ENCODE measurements at regions not wholly inside any gene's neighbourhood (a gene's known extent, or its start where the extent isn't known, plus 50 kb on each side); places are given as distances from the start of the nearest gene placed in this dataset.

DNA sequence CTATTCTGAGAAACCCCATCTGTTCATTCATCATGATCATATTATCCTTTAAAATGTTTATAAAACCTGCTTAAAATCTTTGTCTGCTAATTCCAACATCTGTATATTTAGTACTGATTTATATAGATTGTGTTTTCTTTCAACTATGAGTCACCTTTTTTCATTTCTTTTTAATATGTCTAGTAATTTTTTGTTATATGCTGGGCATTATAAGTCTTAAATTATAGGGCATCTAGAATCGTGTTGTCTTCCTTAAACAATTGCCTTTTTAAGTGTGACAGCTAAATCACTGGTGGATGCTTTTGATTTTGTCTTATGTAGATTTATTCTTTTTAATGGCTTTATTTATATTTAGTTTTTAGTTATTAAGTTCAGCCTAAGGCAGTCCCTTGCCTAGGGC lies 323.4 kb upstream of the THRB start:
- DNase-seq (ENCODE audit: low spot score), result no peak
- TF ChIP-seq, protein P1, sequence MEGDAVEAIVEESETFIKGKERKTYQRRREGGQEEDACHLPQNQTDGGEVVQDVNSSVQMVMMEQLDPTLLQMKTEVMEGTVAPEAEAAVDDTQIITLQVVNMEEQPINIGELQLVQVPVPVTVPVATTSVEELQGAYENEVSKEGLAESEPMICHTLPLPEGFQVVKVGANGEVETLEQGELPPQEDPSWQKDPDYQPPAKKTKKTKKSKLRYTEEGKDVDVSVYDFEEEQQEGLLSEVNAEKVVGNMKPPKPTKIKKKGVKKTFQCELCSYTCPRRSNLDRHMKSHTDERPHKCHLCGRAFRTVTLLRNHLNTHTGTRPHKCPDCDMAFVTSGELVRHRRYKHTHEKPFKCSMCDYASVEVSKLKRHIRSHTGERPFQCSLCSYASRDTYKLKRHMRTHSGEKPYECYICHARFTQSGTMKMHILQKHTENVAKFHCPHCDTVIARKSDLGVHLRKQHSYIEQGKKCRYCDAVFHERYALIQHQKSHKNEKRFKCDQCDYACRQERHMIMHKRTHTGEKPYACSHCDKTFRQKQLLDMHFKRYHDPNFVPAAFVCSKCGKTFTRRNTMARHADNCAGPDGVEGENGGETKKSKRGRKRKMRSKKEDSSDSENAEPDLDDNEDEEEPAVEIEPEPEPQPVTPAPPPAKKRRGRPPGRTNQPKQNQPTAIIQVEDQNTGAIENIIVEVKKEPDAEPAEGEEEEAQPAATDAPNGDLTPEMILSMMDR (IDR thresholded peaks at IDR 0.05; ENCODE audit: extremely low read depth, missing control alignments), result no peak

DNA sequence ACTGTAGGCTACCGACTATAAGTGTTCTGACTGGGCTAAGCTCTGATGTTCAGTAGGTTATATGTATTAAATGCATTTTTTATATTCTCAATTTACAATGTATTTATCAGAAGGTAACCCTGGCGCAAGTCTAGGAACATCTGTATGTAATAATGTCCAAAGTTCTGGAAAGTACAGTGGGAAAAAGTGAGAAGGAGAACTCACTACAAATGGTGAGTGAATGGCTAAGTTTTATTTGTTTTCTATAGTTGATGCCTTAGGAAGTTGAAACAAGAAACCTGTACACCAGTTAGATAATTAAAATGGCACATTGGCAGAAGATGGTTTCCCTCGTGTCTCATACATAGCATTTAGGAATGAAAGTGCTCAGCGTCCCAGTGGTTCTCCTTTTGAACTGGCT lies 333.4 kb upstream of the THRB start:
- TF ChIP-seq, protein P1 (IDR thresholded peaks at IDR 0.05; ENCODE audit: extremely low read depth, missing control alignments), result no peak
- no peak for DNase-seq (ENCODE audit: low spot score)

DNA sequence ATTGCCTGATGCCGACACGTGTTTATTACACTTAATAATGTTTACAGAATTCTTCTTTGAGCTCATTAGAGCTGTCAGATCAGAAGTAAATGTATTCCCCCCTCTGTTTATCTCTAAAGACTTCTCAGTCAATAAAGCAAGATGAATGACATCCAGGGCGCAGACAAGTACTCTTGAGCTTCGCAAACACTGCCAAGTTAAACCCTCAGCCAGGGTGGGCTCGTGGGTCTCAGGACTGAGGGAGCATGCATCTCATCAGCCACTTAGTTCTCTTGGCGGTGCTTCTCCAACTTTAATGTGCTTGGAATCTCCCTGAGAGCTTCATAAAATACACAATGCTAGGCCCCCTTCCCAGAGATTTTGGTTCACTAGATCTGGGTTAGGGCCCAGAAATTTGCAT lies 333.9 kb upstream of the THRB start:
- TF ChIP-seq, protein P1 (IDR thresholded peaks at IDR 0.05; ENCODE audit: extremely low read depth, missing control alignments), result no peak
- no peak for DNase-seq (ENCODE audit: low spot score)

DNA sequence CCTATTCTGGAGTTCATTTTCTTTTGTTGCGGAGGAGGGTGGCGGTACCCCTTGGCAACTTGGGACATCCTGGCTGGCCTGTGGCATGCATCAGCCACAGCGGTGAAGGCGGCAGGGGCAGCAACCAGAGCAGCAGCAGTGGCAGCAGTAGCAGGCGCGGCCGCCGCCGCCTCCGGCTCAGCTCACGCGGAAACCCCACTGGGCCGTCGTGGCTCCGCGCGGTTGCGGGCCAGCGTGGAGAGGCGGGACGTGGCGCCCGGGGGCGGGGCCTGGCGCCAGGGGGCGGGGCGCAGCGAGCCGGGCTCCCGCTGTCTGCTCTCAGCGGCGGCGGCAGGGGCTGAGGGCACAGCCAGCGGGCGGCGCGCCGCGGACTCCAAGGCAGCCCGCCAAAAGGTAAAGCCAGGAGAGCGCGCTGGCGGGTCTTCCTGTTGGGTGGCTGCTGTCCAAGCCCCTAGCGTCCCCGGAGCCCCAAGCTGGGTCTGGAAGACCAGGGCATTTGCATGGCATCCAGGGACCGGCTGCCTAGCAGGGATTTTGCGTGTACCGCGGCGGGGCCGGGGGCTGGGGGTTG lies 334.4 kb upstream of the THRB start:
- DNase-seq (ENCODE audit: low spot score), result no peak
- TF ChIP-seq, protein P1 (IDR thresholded peaks at IDR 0.05; ENCODE audit: extremely low read depth, missing control alignments), result no peak

DNA sequence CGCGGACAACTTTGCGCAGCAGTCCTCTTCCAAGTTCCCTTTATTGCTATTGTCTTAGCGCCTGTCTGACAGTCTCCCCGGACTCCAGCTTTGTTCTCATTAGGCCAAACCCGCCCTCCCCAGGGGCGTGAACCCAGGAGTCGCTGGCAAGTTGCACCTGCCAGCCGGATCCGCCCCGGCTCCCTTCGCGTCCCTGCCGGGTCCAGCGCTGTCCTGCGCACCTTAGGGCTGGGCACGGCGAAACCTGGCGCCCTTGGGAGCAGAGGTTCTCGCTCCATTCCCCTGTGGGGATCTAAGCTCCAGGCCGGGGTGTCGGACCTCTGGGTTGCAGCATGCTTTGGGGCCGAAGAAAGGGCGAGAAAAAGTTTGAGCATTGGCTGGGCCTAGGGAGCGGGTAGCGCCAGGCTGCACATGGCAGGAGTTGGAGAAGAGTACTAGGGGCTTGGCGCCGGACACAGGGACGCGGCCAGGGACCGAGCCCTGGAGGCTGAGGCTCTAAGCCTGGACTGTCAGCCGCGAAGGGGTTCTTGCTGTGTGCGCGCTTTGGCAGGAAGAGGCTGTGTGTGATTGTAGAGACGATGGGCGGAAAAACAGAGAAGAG lies 335.1 kb upstream of the THRB start:
- no peak for DNase-seq (ENCODE audit: low spot score)
- TF ChIP-seq, protein P1 (IDR thresholded peaks at IDR 0.05; ENCODE audit: extremely low read depth, missing control alignments), result no peak

DNA sequence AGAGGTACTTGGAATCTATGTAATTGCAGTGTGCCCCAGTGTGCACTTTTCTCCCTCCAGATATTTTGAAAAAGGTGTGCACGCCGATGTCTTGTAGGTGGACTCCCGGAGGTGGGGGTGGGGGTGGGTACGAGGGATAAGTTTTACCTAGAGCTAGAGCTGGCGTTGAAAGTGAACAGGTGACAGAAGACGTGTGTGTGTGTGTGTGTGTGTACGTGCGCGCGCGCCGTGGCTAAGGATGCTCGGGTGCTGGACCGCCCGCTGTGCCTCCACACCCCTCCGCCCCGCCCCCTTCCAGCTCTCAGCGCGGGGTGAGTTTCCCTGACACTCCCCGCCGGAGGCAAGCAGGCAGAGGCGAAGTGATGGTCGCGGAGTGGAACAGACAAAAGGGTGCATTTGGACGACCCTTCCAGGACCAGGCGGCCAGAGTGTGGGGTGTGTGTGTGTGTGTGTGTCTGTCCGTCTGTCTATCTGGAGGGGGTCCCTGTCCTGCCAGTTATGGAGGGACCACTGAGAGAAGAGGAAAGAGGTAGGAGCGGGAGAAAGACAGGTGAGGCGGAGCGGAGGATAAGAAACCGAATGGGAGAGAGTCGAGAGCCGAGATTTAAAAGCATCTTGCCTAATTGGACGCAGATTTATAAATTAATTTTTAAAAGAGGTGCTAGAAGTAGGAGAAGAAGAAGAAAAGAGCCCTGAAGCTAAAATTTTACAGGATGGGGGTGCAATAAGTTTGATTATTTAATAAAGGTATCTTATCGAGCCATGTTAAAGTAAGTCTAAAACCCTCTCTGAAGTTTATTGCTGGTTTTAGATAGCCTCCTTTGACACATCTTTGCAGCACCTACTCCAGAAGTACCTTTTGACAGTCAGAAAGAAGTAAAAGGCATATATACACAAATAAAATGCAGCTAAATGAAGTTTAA lies 335.8 kb upstream of the THRB start:
- DNase-seq (ENCODE audit: low spot score), result no peak
- TF ChIP-seq, protein P1 (IDR thresholded peaks at IDR 0.05; ENCODE audit: extremely low read depth, missing control alignments), result no peak

DNA sequence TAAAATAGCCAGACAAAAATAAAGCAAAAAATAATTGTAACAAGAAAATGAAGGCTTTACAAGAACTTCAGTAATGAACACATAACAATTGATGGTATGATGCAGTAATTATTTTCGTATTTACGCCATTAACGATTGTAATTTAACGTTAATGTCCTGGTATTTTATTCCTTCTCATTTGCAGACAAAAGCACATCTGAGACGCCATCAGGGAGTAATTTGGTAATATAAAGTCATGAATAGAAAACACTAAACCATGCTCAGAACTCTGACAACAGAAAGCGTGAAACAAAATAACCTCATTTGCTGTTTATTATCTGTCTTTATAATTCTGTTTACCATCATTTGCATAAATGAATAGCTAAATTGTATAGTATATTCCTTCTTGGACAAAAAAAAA lies 336.6 kb upstream of the THRB start:
- TF ChIP-seq, protein P1 (IDR thresholded peaks at IDR 0.05; ENCODE audit: extremely low read depth, missing control alignments), result no peak

More for the DNA sequence above, 336.6 kb upstream of the THRB start:
- DNase-seq (ENCODE audit: low spot score), result no peak

All from GM20000 (cell line).